MM.1S (cell line): ENCODE measurements at regions not wholly inside any gene's neighbourhood (a gene's known extent, or its start where the extent isn't known, plus 50 kb on each side); places are given as distances from the start of the nearest gene placed in this dataset.

ENCODE experiments used
- DNase-seq: peaks from one replicate; pipeline ENCODE4 v3.0.0-alpha.2; 2015
- H2AFZ ChIP-seq: fragments of 300-600 bp; sonication (generic); 2 replicates; pipeline ENCODE4 v1.6.0; 2016; ENCODE audit warnings: antibody characterized with exemption, low read length
- H3F3A ChIP-seq: fragments of 300-600 bp; sonication (generic); 2 replicates; pipeline ENCODE4 v1.6.1; 2016; ENCODE audit warnings: mild to moderate bottlenecking, antibody characterized with exemption, low read length, moderate library complexity, mixed read lengths; ENCODE audit not compliant: insufficient read depth
- H3K27ac ChIP-seq: fragments of 300-600 bp; sonication (generic); 2 replicates; pipeline ENCODE4 v1.5.1; 2016; ENCODE audit warnings: mild to moderate bottlenecking, low read length
- H3K27me3 ChIP-seq: fragments of 300-600 bp; sonication (generic); replicated peaks from 2 replicates; pipeline ENCODE4 v1.6.0; 2016; ENCODE audit warnings: low read length; ENCODE audit not compliant: insufficient read depth
- H3K36me3 ChIP-seq: fragments of 300-600 bp; sonication (generic); replicated peaks from 2 replicates; pipeline ENCODE4 v1.6.1; 2016; ENCODE audit warnings: mild to moderate bottlenecking, low read length, mixed read lengths; ENCODE audit not compliant: insufficient read depth
- H3K4me1 ChIP-seq: fragments of 300-600 bp; sonication (generic); 2 replicates; pipeline ENCODE4 v1.6.1; 2016; ENCODE audit warnings: low read length, mixed read lengths
- H3K4me2 ChIP-seq: fragments of 300-600 bp; sonication (generic); 2 replicates; pipeline ENCODE4 v1.6.0; 2016; ENCODE audit warnings: low read depth, low read length
- H3K4me3 ChIP-seq: fragments of 300-600 bp; sonication (generic); 2 replicates; pipeline ENCODE4 v1.5.1; 2016; ENCODE audit warnings: low read length, mixed read lengths
- H3K79me2 ChIP-seq: fragments of 300-600 bp; sonication (generic); 2 replicates; pipeline ENCODE4 v1.6.1; 2016; ENCODE audit warnings: mixed run types, low read length, mixed read lengths
- H3K9ac ChIP-seq: fragments of 300-600 bp; sonication (generic); 2 replicates; pipeline ENCODE4 v1.6.1; 2016; ENCODE audit warnings: low read length, mixed read lengths
- H3K9me2 ChIP-seq: fragments of 300-600 bp; sonication (generic); replicated peaks from 2 replicates; pipeline ENCODE4 v1.6.1; 2016; ENCODE audit warnings: mild to moderate bottlenecking, low read length, mixed read lengths; ENCODE audit not compliant: insufficient read depth
- H3K9me3 ChIP-seq: fragments of 300-600 bp; sonication (generic); replicated peaks from 2 replicates; pipeline ENCODE4 v1.6.1; 2016; ENCODE audit warnings: mild to moderate bottlenecking, low read length, mixed read lengths; ENCODE audit not compliant: insufficient read depth
- H4K20me1 ChIP-seq: fragments of 300-600 bp; sonication (generic); 2 replicates; pipeline ENCODE4 v1.6.1; 2016; ENCODE audit warnings: mild to moderate bottlenecking, low read length, moderate library complexity, mixed read lengths; ENCODE audit not compliant: insufficient read depth
- CTCF ChIP-seq: fragments of 300-600 bp; sonication (generic); IDR thresholded peaks from 2 replicates; pipeline ENCODE4 v1.5.1; 2016; ENCODE audit warnings: antibody characterized with exemption, low read length, mixed read lengths
- EZH2 ChIP-seq: fragments of 300-600 bp; sonication (generic); optimal IDR thresholded peaks from 2 replicates; pipeline ENCODE3; 2017; ENCODE audit warnings: low read depth, mild to moderate bottlenecking, antibody characterized with exemption, low read length, mixed read lengths
- EZH2phosphoT487 ChIP-seq: fragments of 300-600 bp; sonication (generic); IDR thresholded peaks from 2 replicates; pipeline ENCODE4 v1.6.1; 2018; ENCODE audit warnings: antibody characterized with exemption, low read length

- H3K9me2 ChIP-seq = no peaks in the 10 kb centered on the region
- H3K27ac ChIP-seq = no peak overlapping the region
- no peak overlapping the region for H3K4me3 ChIP-seq
- H2AFZ ChIP-seq = no peak overlapping the region
- H3K4me2 ChIP-seq = no peak overlapping the region
- no peaks in the 10 kb centered on the region for H3K27me3 ChIP-seq
- H3K4me1 ChIP-seq = no peaks in the 10 kb centered on the region
- no peaks in the 10 kb centered on the region for H3K9me3 ChIP-seq
- DNase-seq = no peak
- H3K9ac ChIP-seq = no peak overlapping the region
- TF ChIP-seq CTCF (no peak), EZH2phosphoT487 (no peak)
- no peaks in the 10 kb centered on the region for H3F3A ChIP-seq
- H3K36me3 ChIP-seq = no peaks in the 10 kb centered on the region
- H4K20me1 ChIP-seq = no peaks in the 10 kb centered on the region
- H3K79me2 ChIP-seq = no peaks in the 10 kb centered on the region
Measured at GRCh38 chr6:80537118-80537972, 430.9 kb downstream of the BCKDHB start.

- H3K4me2 ChIP-seq = no peak overlapping the region
- H3K27ac ChIP-seq = no peak overlapping the region
- H3K4me1 ChIP-seq = no peaks in the 10 kb centered on the region
- H3F3A ChIP-seq = no peaks in the 10 kb centered on the region
- H4K20me1 ChIP-seq = no peaks in the 10 kb centered on the region
- no peak overlapping the region for H3K4me3 ChIP-seq
- H3K9me2 ChIP-seq = no peaks in the 10 kb centered on the region
- no peaks in the 10 kb centered on the region for H3K79me2 ChIP-seq
- no peaks in the 10 kb centered on the region for H3K36me3 ChIP-seq
- no peak for DNase-seq
- no peaks in the 10 kb centered on the region for H3K9me3 ChIP-seq
- H3K9ac ChIP-seq = no peak overlapping the region
- no peak overlapping the region for H2AFZ ChIP-seq
- no peaks in the 10 kb centered on the region for H3K27me3 ChIP-seq
- TF ChIP-seq CTCF = no peak
- TF ChIP-seq EZH2 = no peak
- no peak for TF ChIP-seq EZH2phosphoT487
Measured at GRCh38 chr6:80535914-80536565, 429.6 kb downstream of the BCKDHB start.

- no peaks in the 10 kb centered on the region for H3K79me2 ChIP-seq
- DNase-seq = no peak
- H2AFZ ChIP-seq = no peak overlapping the region
- no peaks in the 10 kb centered on the region for H3K27me3 ChIP-seq
- H3K4me2 ChIP-seq = no peak overlapping the region
- no peaks in the 10 kb centered on the region for H3K9me2 ChIP-seq
- no peaks in the 10 kb centered on the region for H3F3A ChIP-seq
- H3K36me3 ChIP-seq = no peaks in the 10 kb centered on the region
- no peak overlapping the region for H3K9ac ChIP-seq
- no peaks in the 10 kb centered on the region for H4K20me1 ChIP-seq
- H3K27ac ChIP-seq = no peak overlapping the region
- no peaks in the 10 kb centered on the region for H3K9me3 ChIP-seq
- H3K4me1 ChIP-seq = no peaks in the 10 kb centered on the region
- TF ChIP-seq EZH2phosphoT487 = no peak
- TF ChIP-seq CTCF = no peak
- TF ChIP-seq EZH2 = no peak
- no peak overlapping the region for H3K4me3 ChIP-seq
Measured at GRCh38 chr6:80531681-80532619, 425.5 kb downstream of the BCKDHB start.
